ENCODE measurements at regions not wholly inside any gene's neighbourhood (a gene's known extent, or its start where the extent isn't known, plus 50 kb on each side); places are given as distances from the start of the nearest gene placed in this dataset.

DNA sequence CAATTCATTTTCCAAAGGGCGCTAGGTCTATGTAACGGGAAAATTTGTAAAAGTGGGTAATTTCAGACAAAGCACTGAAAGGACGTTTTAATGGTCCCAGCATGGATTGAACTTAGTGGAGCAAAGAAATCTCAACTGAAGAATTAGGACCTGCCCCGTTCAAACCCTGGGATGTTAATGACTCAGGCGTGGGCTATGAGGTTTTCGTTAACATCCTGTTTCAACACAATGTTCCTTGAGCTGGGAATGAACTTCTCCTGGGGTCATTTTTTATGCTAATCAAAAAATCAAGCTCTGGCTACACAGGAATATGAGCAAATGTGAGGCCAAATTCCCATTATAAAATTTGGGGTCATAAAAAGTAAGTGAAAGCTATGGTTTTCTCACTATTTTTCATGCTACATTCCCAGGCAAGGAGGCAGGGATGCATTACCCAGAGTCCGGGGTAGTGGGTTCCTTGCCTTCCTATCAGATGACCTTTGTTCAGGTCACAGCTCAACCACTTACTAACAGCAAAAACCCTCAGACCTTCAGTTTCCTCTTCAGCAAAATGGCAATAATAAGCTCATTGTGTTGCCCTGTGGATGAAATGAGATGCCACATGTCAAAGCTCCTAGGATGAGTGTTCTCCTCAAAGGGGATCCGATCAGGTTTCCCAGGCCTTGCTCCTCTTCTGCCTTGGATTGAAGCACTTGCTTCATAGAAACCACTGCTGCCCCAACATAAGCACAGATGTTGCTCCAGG lies 271.4 kb downstream of the ARRDC4 start:
- no peak for DNase-seq
- Mint-ChIP-seq H3K27me3 (peaks cover 18% of the 10 kb centered on the region), H3K4me1 (no peaks in the 10 kb centered on the region), H3K27ac (no peak overlapping the region), H3K4me3 (no peak overlapping the region), H3K9me3 (no peaks in the 10 kb centered on the region)
- ATAC-seq, result no peak

DNA sequence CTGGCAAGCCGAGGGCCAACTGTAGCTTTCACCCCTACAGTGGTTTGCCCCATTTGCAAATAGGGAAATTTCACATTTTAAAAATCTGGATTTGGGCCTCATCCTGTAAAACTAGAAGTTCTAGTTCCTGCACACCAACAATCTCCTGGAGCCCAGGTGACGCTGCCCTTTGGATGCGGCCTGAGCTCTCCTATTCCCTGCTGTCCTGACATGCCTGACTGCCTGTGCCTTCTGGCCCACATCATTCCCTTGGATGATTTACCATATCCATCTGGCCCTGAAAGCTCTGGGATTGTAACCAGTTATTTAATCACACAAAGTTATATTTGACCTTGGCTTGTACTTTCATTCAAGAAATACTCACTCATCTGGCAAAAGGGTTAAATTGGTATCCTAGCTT lies 272.3 kb downstream of the ARRDC4 start:
- Mint-ChIP-seq H3K4me1 (no peaks in the 10 kb centered on the region), H3K27ac (no peak overlapping the region), H3K27me3 (peaks cover 25% of the 10 kb centered on the region), H3K4me3 (no peak overlapping the region), H3K9me3 (no peaks in the 10 kb centered on the region)
- no peak for DNase-seq
- no peak for ATAC-seq

DNA sequence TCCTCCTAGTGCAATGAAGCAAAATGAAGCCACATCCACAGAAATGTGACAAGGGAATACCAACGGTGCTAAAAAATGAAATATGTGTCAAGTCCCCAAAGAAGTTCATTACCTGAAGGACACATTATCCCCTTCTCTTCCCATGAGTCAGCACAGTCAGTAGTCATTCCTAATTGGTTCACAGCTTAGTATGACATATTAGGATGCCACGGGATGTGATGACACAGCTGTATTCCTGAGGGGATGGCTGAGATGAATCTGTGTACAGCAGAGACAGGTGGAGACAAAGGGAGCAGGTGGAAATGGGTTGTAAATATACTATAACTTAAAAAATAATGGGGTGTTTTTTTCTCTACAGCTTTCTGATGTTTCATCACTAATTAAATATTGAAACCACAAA lies 273.4 kb downstream of the ARRDC4 start:
- Mint-ChIP-seq H3K9me3 (no peaks in the 10 kb centered on the region), H3K4me3 (no peak overlapping the region), H3K27ac (no peak overlapping the region), H3K4me1 (no peaks in the 10 kb centered on the region), H3K27me3 (peaks cover 31% of the 10 kb centered on the region)
- ATAC-seq (no peak), DNase-seq (no peak)

DNA sequence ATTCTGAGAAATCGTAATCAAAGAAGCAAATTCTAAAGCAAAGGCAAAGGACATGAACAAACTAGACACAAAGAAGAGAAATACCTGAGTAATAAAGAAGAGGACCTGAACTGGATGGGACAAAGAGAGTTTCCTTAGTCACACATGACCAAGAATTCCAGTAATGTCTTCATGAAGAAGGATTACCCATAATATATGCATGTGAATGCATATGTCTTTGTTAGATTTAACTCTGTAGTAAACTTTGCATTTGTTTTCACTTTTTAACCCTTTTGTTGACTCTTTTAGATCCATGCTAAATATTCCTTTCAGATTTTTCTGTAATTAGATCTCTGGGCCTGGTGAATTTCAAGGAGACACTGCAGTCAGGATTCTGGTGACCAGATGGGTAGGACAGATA lies 279.8 kb downstream of the ARRDC4 start:
- no peak overlapping the region for H3K27ac Mint-ChIP-seq
- peaks cover 26% of the 10 kb centered on the region for H3K27me3 Mint-ChIP-seq
- no peak overlapping the region for H3K4me3 Mint-ChIP-seq
- no peak for ATAC-seq
- no peaks in the 10 kb centered on the region for H3K4me1 Mint-ChIP-seq
- H3K9me3 Mint-ChIP-seq, result no peaks in the 10 kb centered on the region
- no peak for DNase-seq

DNA sequence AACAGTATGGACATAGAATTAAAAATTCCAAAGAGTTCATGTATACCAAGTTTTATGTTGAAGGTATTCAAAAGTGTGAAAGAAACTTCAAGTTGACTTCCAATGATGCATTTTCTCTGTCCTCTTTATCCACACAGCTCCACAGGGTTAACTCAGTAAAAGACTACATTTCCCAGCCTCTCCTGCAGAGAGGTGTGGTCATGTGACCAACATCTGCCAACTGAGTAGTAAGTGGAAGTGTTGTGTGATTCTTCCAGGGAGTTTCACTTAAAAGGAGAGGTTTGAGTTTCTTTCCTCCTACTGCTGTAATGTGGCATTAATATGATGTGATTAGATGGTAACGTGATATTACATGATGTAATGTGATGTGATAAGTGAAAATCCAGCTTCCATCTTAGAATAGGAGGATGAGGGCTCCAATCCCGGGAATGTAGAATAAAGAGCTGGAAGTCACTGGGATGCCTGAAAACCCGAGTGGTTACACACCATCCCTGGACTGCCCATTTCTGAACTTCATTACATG lies 280.6 kb downstream of the ARRDC4 start:
- Mint-ChIP-seq H3K4me1 (no peaks in the 10 kb centered on the region), H3K4me3 (no peak overlapping the region), H3K27me3 (peaks cover 18% of the 10 kb centered on the region), H3K27ac (no peak overlapping the region), H3K9me3 (no peaks in the 10 kb centered on the region)
- ATAC-seq (no peak), DNase-seq (no peak)

DNA sequence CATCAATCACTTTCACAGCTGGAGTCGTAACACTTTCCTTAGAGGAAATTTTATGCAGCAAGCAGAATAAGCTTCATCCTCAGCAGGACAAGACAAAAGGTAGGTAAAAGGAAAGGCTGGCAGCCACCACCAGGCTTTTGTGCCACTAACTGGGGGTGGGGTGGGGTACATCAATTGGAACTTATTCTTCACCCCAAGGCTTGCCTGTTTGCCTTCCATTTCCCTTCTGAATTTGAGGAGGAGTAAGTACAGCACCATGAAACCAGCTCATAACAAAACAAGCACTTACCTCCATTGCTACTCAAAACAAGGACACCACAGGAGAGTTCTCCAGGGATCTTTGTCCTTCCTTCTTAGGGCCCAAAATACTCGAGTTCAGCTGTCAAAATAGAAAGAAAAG lies 296.8 kb downstream of the ARRDC4 start:
- Mint-ChIP-seq H3K27ac (no peak overlapping the region), H3K4me1 (no peaks in the 10 kb centered on the region), H3K9me3 (peaks cover 0 to 11% of the 10 kb centered on the region in 2 donors), H3K4me3 (no peak overlapping the region), H3K27me3 (peaks cover 6% of the 10 kb centered on the region)
- DNase-seq, result no peak
- ATAC-seq, result no peak

DNA sequence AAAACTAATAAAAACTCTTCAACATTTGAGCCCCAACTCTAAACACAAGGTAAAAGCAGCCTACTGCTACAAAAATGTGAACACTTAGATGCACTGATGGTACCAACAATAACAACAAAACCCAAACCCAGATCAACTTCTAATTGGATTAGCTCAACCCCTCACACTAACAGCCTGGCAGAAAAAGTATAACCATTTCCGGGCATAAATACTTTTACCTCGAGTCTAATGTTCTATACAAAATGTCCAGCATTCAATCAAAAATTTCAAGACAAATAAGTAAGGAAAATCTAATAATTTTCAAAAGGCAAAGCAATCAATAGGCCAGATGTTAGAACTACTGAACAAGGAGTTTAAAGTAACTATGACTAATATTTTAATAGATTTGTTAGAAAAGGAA lies 303.3 kb downstream of the ARRDC4 start:
- ATAC-seq, result no peak
- H3K4me1 Mint-ChIP-seq, result no peaks in the 10 kb centered on the region

DNA sequence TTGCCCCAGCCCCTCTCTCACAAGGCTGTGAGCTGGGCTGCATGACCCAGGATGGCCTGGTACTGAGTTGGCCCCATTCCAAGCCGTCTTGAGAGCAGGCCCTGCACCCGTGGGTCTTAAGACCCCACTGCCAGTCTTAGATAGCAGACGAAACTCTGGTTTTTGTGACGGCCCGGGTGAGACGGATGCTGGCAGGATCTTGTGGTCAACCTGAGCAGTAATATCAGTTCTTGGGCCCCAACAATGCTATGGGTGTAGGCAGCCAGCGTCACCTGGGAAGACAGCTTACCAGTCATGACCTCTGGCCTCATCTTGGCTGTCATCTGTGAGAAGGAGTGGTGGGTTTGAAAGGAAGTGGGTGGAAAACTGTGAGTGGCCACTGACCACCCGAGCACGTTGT lies 305.8 kb downstream of the ARRDC4 start:
- DNase-seq (no peak), ATAC-seq (no peak)
- Mint-ChIP-seq H3K27ac (no peak overlapping the region), H3K27me3 (no peaks in the 10 kb centered on the region), H3K9me3 (peaks cover 0 to 7% of the 10 kb centered on the region in 2 donors), H3K4me3 (no peak overlapping the region), H3K4me1 (no peaks in the 10 kb centered on the region)

More for the DNA sequence above, 303.3 kb downstream of the ARRDC4 start:
- no peak overlapping the region for H3K4me3 Mint-ChIP-seq
- H3K27me3 Mint-ChIP-seq, result no peaks in the 10 kb centered on the region
- DNase-seq, result no peak
- H3K27ac Mint-ChIP-seq, result no peak overlapping the region
- H3K9me3 Mint-ChIP-seq, result peaks cover 0 to 13% of the 10 kb centered on the region in 2 donors

DNA sequence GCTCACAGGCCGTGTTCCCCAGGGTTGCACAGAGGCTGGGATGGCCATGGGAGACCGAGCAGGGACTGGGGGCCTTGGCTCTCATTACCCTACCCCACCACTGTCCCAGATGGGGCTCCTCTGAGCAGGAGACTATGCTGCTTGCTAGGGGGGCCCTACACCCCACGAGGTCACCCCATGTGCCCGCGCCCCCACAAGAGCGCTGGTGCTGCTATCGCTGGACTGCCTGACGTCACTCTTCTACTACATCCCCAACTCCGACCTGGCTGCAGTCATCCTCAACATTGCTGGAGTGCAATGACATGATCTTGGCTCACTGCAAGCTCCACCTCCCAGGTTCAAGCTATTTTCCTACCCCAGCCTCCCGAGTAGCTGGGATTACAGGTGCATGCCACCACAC lies 307.7 kb downstream of the ARRDC4 start:
- ATAC-seq (no peak), DNase-seq (no peak)
- Mint-ChIP-seq H3K27me3 (no peaks in the 10 kb centered on the region), H3K9me3 (peaks cover 0 to 7% of the 10 kb centered on the region in 2 donors), H3K4me3 (no peak overlapping the region), H3K4me1 (no peaks in the 10 kb centered on the region), H3K27ac (no peak overlapping the region)

DNA sequence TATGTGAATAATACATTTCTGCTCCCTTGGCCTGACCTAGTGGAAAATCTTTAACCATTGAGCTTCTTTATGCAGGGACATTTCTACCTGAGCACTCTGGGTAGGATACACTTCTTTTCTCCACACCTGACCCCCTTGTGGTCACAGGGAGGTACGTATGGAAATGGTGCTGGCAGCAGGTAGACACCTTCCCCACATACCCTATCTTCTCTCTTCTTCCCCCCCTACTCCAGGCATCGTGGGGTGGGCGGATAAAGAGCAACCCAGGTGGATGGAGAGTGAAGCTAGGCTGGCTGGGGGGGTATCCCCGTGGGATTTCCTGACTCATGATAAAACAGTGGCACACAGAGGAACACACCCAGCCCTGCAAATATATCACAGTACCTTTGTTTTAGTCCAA lies 312.1 kb downstream of the ARRDC4 start:
- DNase-seq (no peak), ATAC-seq (no peak)
- H3K4me1 Mint-ChIP-seq, result no peaks in the 10 kb centered on the region
- H3K27ac Mint-ChIP-seq, result no peak overlapping the region
- no peak overlapping the region for H3K4me3 Mint-ChIP-seq
- peaks cover 8% of the 10 kb centered on the region for H3K27me3 Mint-ChIP-seq
- H3K9me3 Mint-ChIP-seq, result peaks cover 0 to 3% of the 10 kb centered on the region in 2 donors

DNA sequence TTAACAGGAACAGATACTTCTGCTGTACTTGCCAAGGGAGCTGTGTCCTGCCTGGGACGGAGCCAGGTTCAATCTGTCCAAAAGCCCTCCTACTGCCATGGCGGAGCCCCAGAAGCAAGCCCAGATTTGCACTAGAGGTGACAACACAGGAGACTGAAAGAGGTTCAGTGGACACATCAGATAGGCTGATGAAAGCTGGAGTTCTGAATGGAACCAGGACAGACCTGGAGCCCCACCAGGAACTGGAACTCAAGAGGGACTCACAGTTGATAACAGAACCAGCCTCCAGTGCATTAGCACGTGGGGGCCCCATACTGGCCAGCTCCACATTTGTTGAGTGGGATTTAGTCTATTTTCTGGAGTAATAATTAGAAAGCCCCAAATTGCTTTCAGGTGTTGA lies 315.5 kb downstream of the ARRDC4 start:
- no peak overlapping the region for H3K4me3 Mint-ChIP-seq
- peaks cover 23% of the 10 kb centered on the region for H3K27me3 Mint-ChIP-seq
- ATAC-seq (no peak), DNase-seq (no peak)
- H3K4me1 Mint-ChIP-seq, result no peaks in the 10 kb centered on the region
- H3K9me3 Mint-ChIP-seq, result peaks cover 0 to 8% of the 10 kb centered on the region in 2 donors
- no peak overlapping the region for H3K27ac Mint-ChIP-seq

DNA sequence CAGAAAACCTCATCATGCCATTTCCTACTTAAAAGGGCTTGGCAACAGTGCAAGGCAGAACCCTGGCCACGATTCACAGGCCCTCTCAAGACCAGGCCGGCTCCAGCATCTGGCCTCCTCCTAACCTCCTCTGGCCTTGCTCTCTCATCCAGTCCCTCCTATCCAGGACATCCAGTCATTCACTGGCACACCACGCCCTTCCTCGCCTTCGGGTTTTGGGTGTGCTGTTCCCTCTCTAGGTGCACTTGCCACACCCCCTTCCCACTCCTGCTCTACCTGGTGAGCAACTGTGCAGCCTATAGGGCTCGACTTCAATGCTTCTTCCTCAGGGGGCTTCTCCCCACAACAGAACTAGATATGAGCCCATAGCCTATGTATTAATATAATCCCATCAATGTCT lies 317.1 kb downstream of the ARRDC4 start:
- ATAC-seq, result no peak
- Mint-ChIP-seq H3K9me3 (peaks cover 0 to 8% of the 10 kb centered on the region in 2 donors), H3K4me3 (no peak overlapping the region), H3K4me1 (no peaks in the 10 kb centered on the region), H3K27ac (no peak overlapping the region), H3K27me3 (peaks cover 23% of the 10 kb centered on the region)
- no peak for DNase-seq

DNA sequence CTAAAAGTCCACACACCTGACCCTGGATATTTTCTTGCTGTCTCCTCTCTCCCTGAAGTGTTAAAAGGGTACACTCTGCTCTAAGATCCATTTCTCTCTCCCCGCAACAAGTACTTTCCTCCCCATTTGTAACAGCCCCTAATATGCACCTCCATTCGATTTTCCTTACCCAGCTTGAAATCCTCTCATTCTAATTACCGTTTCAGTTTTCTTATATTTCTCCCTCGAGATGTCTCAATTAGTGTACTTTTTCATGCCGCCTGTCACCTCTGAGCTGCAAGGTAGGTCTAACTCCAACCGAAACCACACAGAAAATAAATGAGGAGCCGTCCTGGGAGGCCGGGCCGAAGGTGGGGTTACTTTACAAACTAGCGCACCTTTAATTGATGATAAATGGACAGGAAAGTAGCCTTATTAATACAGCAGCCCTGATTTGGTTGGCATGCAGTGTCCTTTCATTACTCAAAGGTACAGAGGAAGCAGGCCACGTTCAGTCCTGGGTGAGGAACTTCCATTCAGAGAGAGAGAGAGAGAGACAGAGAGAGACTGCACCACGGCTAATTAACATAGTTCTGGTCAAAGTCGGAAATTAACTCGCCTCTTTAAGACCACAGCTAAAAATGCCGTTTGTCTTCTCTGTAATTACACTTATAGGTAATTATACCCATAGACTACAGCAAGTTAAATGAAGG lies 319.9 kb downstream of the ARRDC4 start:
- no peak overlapping the region for H3K27ac Mint-ChIP-seq
- peaks cover 0 to 8% of the 10 kb centered on the region in 2 donors for H3K9me3 Mint-ChIP-seq
- no peak for ATAC-seq
- no peak overlapping the region for H3K4me3 Mint-ChIP-seq
- DNase-seq, result no peak
- no peaks in the 10 kb centered on the region for H3K4me1 Mint-ChIP-seq
- peaks cover 16% of the 10 kb centered on the region for H3K27me3 Mint-ChIP-seq

DNA sequence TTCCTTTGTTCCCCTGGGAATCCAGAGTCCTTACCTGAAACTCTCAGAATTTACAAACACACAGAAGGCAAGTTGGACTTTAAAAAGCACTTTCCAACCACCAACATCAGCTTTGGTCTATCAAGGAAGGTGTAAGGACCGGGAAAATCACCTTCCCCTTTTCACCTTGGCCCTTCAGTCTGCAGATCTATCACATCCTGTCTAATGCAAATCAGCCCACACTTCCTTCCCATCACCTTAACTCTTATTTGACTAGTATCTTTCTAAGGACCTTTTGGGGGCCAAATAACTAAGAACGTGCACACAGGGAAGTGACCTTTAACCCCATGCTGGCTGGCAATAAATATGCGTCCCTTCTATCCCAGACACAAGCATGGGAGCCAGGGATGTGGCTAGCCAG lies 320.6 kb downstream of the ARRDC4 start:
- DNase-seq, result no peak
- Mint-ChIP-seq H3K4me3 (no peak overlapping the region), H3K9me3 (peaks cover 0 to 8% of the 10 kb centered on the region in 2 donors), H3K27me3 (peaks cover 21% of the 10 kb centered on the region), H3K27ac (no peak overlapping the region), H3K4me1 (no peaks in the 10 kb centered on the region)
- no peak for ATAC-seq

DNA sequence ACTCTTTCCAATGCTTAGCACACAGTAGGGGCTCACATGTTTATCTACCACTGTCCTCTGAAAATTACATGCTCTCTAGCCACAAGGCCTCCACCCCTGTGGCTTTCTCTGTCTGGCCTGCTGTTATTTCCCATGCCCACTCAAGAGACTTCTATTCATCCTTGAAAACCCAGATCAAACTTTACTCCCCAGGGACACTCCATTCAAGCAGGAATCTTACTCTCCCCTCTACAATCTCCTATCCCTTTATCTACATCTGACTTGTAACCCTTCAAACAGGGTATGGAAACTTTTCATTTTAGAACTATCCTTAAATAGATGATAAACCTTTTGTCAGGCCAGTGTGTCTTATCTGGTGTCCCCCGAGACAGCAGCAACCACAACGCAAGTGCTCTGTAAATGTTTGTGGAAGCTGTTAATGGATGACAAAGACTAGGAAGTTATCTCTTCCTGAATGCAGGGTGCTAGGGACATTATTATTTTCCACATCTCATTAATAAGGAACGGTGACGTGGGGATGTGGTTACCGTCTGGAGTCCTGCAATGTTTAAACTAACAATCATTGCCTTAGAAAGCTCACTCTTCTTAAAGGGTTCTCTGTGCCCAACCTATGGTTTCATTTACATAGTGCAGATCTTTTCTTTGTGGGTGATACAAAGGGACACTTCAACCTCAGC lies 322.3 kb downstream of the ARRDC4 start:
- no peak overlapping the region for H3K4me3 Mint-ChIP-seq
- no peak for DNase-seq
- peaks cover 0 to 3% of the 10 kb centered on the region in 2 donors for H3K9me3 Mint-ChIP-seq
- H3K4me1 Mint-ChIP-seq, result no peaks in the 10 kb centered on the region
- no peak overlapping the region for H3K27ac Mint-ChIP-seq
- peaks cover 25% of the 10 kb centered on the region for H3K27me3 Mint-ChIP-seq
- no peak for ATAC-seq

DNA sequence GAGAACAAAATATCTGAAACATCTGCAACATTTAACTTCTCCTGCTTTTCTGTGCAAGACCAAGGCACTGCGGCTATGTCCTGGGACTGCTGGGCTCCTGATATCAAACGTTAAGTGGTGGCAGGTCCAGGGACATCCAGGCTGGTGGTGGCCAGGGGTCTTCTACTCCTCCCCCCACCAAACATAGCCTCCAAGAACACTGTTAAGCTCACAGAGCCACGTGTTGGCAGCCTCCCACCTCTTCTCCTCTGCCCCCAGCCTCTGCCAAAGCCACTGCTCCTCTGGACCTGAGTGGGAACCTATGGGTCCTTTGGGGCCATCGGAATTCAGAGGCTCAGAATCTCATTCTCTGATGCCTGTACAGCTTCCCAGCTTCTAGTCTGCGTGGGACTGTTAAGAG lies 325.7 kb downstream of the ARRDC4 start:
- no peak overlapping the region for H3K4me3 Mint-ChIP-seq
- H3K4me1 Mint-ChIP-seq, result no peaks in the 10 kb centered on the region
- peaks cover 31% of the 10 kb centered on the region for H3K27me3 Mint-ChIP-seq
- DNase-seq (no peak), ATAC-seq (no peak)
- H3K27ac Mint-ChIP-seq, result no peak overlapping the region
- no peaks in the 10 kb centered on the region for H3K9me3 Mint-ChIP-seq
